HepG2 (cell line): ENCODE measurements at regions not wholly inside any gene's neighbourhood (a gene's known extent, or its start where the extent isn't known, plus 50 kb on each side); places are given as distances from the start of the nearest gene placed in this dataset.

ENCODE experiments used
- CTCF ChIP-seq: sonication (generic); formaldehyde crosslinking; IDR thresholded peaks from 2 replicates; pipeline ENCODE4 v1.5.0; 2020; ENCODE audit warnings: mild to moderate bottlenecking, missing genetic modification reagents, moderate library complexity
- JUN ChIP-seq: sonication (generic); formaldehyde crosslinking; IDR thresholded peaks from 2 replicates; pipeline ENCODE4 v1.4.0; 2020; ENCODE audit warnings: mild to moderate bottlenecking, missing genetic modification reagents
- MAFK ChIP-seq, 2 experiments: IDR thresholded peaks in 1 of 2; conservative IDR thresholded peaks in 1 of 2; 2 replicates each; pipeline ENCODE4 v1.6.1; 2011; ENCODE audit warnings: improper control_type of control experiment in 2 of 2, low read length in 2 of 2
- MXI1 ChIP-seq: IDR thresholded peaks from 3 replicates; pipeline ENCODE4 v1.6.1; 2012; ENCODE audit warnings: low read depth, low read length, inconsistent platforms, borderline replicate concordance
- NFIB ChIP-seq: sonication (generic); formaldehyde crosslinking; IDR thresholded peaks from 2 replicates; pipeline ENCODE4 v1.9.0; 2021; ENCODE audit warnings: missing genetic modification reagents, mild to moderate bottlenecking, borderline replicate concordance
- ZBTB26 ChIP-seq: IDR thresholded peaks from 2 replicates; pipeline ENCODE4 v1.6.1; 2016; ENCODE audit warnings: missing compliant biosample characterization, missing genetic modification reagents, borderline replicate concordance
- ZNF598 ChIP-seq: sonication (generic); formaldehyde crosslinking; IDR thresholded peaks from 2 replicates; pipeline ENCODE4 v1.5.1; 2020; ENCODE audit warnings: mild to moderate bottlenecking, missing genetic modification reagents, borderline replicate concordance

- TF ChIP-seq CTCF (CRISPR knock-in tag) = no peak
- no peak for TF ChIP-seq ZBTB26 (CRISPR knock-in tag)
- no peak for TF ChIP-seq ZNF598
- TF ChIP-seq MXI1 = no peak
- no peak for TF ChIP-seq MAFK (conservative IDR thresholded peaks at IDR 0.05 in 1 of 2, IDR thresholded peaks at IDR 0.05 in 1 of 2; ENCODE audit: low read length in 2 of 2)
- TF ChIP-seq NFIB (CRISPR knock-in tag) = no peak
- no peak for TF ChIP-seq JUN (CRISPR knock-in tag)
These were observed 62.3 kb upstream of the LSM6 start for GRCh38 chr4:146113171-146113570.
